Sciatic nerve (tissue), 2 donors: ENCODE measurements at regions not wholly inside any gene's neighbourhood (a gene's known extent, or its start where the extent isn't known, plus 50 kb on each side); places are given as distances from the start of the nearest gene placed in this dataset.
A peak's percentile ranks its signal among the peaks of the same experiment; 100 is the strongest.
"Not testable (repeated sequence)": the region's sequence is repeated elsewhere in the genome, so short reads cannot be mapped to it uniquely, and the experiment has no call there.

Experiments
- ATAC-seq: fragments of 200-7000 bp; cut with Tn5 transposase; one replicate; pipeline ENCODE4 v1.9.1; 2020; ENCODE audit warnings: mild to moderate bottlenecking, moderate library complexity
- DNase-seq: peaks from one replicate; pipeline ENCODE4 v3.0.0-alpha.2; 2020; ENCODE audit warnings: low spot score
- intact Hi-C: fragments of 100-400 bp; cut with DNase I; formaldehyde crosslinking; loops from one replicate; pipeline ENCODE4 v1.14.2; 2022
- donor health status: DM: no; HTN: no; CAD: no.
- donor health status: DM: no; HTN: no; CAD: no.

GRCh38 chr12:97701901-97702300, 239.3 kb downstream of the RMST start:
- no peak for ATAC-seq
- DNase-seq: no peak
- intact Hi-C loops: no loop called here

GRCh38 chr12:97711392-97711791, 248.8 kb downstream of the RMST start:
- ATAC-seq (no peak), DNase-seq (no peak)
- intact Hi-C loops: no loop called here

GRCh38 chr12:97713270-97713669, 250.7 kb downstream of the RMST start:
- intact Hi-C loops: no loop called here
- ATAC-seq (no peak), DNase-seq (no peak)

- no peak for ATAC-seq
- DNase-seq: no peak
- intact Hi-C loops: no loop called here
Observed at GRCh38 chr12:97714107-97714563, 251.5 kb downstream of the RMST start.

GRCh38 chr12:97716356-97716755, 253.8 kb downstream of the RMST start:
- DNase-seq (no peak), ATAC-seq (no peak)
- intact Hi-C loops: no loop called here

- intact Hi-C loops, DNase-seq, ATAC-seq: not testable (repeated sequence)
Observed at GRCh38 chr12:97723801-97724200, 261.2 kb downstream of the RMST start.

GRCh38 chr12:97745406-97746101, 282.9 kb downstream of the RMST start:
- intact Hi-C loops: no loop called here
- ATAC-seq (no peak), DNase-seq (no peak)

- DNase-seq (no peak), ATAC-seq (no peak)
- intact Hi-C loops: no loop called here
Observed at GRCh38 chr12:97748298-97748697, 285.7 kb downstream of the RMST start.

GRCh38 chr12:97751704-97752103, 289.1 kb downstream of the RMST start:
- no peak for DNase-seq
- intact Hi-C loops: no loop called here
- no peak for ATAC-seq

- DNase-seq (no peak), ATAC-seq (no peak)
- intact Hi-C loops: no loop called here
Observed at GRCh38 chr12:97752129-97752528, 289.5 kb downstream of the RMST start.

GRCh38 chr12:97753332-97753731, 290.7 kb downstream of the RMST start:
- intact Hi-C loops: no loop called here
- no peak for ATAC-seq
- no peak for DNase-seq

GRCh38 chr12:97754306-97754705, 291.7 kb downstream of the RMST start:
- DNase-seq (no peak), ATAC-seq (no peak)
- intact Hi-C loops: no loop called here

GRCh38 chr12:97756066-97756666, 293.6 kb downstream of the RMST start:
- ATAC-seq: no peak
- no peak for DNase-seq
- intact Hi-C loops: no loop called here

- peak; percentile 53 for ATAC-seq
Observed at GRCh38 chr12:97756741-97757140, 294.1 kb downstream of the RMST start.

GRCh38 chr12:97757481-97758193, 295.0 kb downstream of the RMST start:
- no peak for DNase-seq
- ATAC-seq: peak; percentile 75
- intact Hi-C loops: no loop called here

More at GRCh38 chr12:97756741-97757140, 294.1 kb downstream of the RMST start:
- no peak for DNase-seq
- intact Hi-C loops: no loop called here

GRCh38 chr12:97758194-97758501, 295.5 kb downstream of the RMST start:
- intact Hi-C loops: no loop called here
- DNase-seq (no peak), ATAC-seq (no peak)

- DNase-seq: no peak
- no peak for ATAC-seq
- intact Hi-C loops: no loop called here
Observed at GRCh38 chr12:97758586-97758985, 296.0 kb downstream of the RMST start.

- ATAC-seq (peak; percentile 40), DNase-seq (no peak)
- intact Hi-C loops: no loop called here
Observed at GRCh38 chr12:97760601-97761000, 298.0 kb downstream of the RMST start.

- ATAC-seq (no peak), DNase-seq (no peak)
- intact Hi-C loops: no loop called here
Observed at GRCh38 chr12:97763113-97763512, 300.5 kb downstream of the RMST start.

- no peak for ATAC-seq
- intact Hi-C loops: no loop called here
- no peak for DNase-seq
Observed at GRCh38 chr12:97764700-97765099, 302.1 kb downstream of the RMST start.
